ENCODE measurements at regions not wholly inside any gene's neighbourhood (a gene's known extent, or its start where the extent isn't known, plus 50 kb on each side); places are given as distances from the start of the nearest gene placed in this dataset.

DNA sequence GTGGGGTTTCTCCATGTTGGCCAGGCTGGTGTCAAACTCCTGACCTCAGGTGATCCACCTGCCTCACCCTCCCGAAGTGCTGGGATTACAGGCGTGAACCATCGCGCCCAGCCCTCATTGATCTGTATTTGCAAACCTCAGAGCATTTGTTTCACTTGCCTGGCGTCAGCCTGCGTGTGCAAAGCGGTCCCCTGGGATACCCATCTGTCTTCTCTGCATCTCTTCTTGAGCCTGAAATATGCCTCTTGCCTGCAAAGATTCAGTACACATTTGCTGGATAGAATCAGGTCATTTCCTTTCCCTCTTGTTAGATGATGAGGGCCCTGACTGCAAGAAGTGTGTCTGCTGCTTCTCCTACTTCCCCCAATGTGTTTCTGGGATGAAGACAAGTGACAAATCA lies 1291.0 kb downstream of the TBC1D22A start:
- Histone ChIP-seq H3K4me1 (peaks cover 0 to 24% (median 10%) of the 10 kb centered on the region in 10 experiments; a peak in 13 of 20 replicates), H3K4me2 (peak overlapping the region in 8 of 11 experiments; percentile 20 to 63 (median 38); a peak in 15 of 22 replicates), H4K20me1 (peaks cover 0 to 4% (median 0%) of the 10 kb centered on the region in 11 experiments; a peak in 3 of 22 replicates), H3K36me3 (no peaks in the 10 kb centered on the region), H3K9me3 (replicated peaks in 1 of 11) (no peaks in the 10 kb centered on the region), H3K4me3 (no peak overlapping the region), H3K27ac (no peak overlapping the region), H3K9ac (no peak overlapping the region), H3K27me3 (no peaks in the 10 kb centered on the region)
- TF ChIP-seq Cebpa-rat (IDR thresholded peaks at IDR 0.05), result no peak

DNA sequence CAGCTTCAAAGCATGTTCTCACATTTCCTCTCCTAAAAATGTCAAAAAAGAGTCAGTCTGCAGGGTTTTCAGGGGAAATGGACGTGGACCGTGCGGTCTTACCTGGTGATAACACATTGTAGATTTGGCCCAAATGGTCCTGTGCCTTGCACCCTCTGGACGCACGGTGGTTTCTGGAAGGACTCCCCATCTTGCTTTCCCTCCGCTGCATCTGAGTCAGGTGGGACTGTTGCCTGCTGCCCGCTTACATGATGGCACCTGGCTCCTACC lies 1290.1 kb downstream of the TBC1D22A start:
- Histone ChIP-seq H3K4me1 (peaks cover 0 to 24% (median 10%) of the 10 kb centered on the region in 10 experiments; a peak in 13 of 20 replicates), H4K20me1 (peaks cover 0 to 4% (median 0%) of the 10 kb centered on the region in 11 experiments; a peak in 3 of 22 replicates), H3K27ac (no peak overlapping the region), H3K36me3 (no peaks in the 10 kb centered on the region), H3K4me3 (no peak overlapping the region), H3K9ac (no peak overlapping the region), H3K4me2 (peak overlapping the region in 3 of 11 experiments; percentile 10 to 36 (median 25); a peak in 3 of 22 replicates), H3K9me3 (replicated peaks in 1 of 11) (no peaks in the 10 kb centered on the region), H3K27me3 (no peaks in the 10 kb centered on the region)
- no peak for TF ChIP-seq Cebpa-rat (IDR thresholded peaks at IDR 0.05)

DNA sequence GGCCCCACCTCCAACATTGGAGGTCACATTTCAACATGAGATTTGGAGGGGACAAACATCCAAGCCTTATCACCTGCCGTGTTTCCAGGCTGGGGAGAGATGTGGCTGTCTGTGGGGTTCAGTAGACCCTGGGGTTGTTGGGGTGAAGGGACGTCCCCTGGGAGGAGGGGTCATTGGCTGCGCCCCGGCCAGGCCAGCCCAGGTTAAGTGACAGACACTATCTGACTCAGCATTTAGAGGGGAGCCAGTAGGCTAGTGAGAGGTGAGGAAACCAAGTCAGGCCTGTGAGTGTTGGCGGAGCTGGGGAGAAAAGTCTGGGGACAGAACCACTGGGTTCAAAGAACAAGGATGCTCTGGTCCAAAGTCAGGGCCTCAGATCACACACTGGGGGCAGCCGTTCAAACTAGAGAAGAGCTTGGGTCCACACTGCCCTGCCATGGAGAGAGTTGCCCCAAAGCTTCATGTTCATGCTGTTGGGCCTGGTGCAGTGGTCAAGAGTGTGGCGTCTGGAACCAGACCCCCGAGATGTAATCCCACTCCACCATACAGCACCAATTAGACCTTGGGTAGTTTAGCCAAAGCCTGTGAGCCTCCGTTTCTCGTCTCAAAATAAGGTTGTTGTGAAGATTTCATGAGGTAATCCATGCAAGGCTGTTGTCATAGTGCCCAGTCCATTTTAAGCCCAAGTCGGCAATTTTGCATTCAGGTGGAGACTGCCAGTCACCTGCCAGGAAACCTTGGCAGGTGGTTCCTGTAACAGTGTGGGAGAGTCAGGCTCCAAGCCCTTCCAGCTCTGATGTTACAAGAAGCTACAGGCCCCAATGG lies 1289.6 kb downstream of the TBC1D22A start:
- H3K36me3 ChIP-seq, result no peaks in the 10 kb centered on the region
- no peaks in the 10 kb centered on the region for H3K9me3 ChIP-seq (replicated peaks in 1 of 11)

DNA sequence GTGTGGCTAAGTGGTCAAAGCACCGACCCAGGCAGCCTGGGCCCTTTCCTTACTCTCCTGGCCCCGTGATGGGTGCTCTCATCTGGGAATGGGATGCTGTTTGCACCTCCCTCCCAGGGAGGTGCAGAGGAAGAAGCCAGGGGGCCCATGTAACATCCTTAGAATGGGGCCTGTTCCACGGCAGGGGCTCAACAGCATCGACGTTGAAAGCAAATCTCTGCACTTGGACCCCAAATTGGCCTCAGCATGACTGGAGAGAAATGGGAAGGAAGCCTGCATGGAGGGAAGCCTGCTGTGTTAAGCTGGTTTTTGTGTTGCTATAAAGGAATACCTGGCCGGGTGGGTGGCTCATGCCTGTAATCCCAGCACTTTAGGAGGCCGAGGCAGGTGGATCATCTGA lies 1288.4 kb downstream of the TBC1D22A start:
- Histone ChIP-seq H3K4me1 (peaks cover 0 to 35% (median 22%) of the 10 kb centered on the region in 10 experiments; a peak in 14 of 20 replicates), H3K9me3 (replicated peaks in 1 of 11) (no peaks in the 10 kb centered on the region), H3K4me3 (no peak overlapping the region), H3K27me3 (peaks cover 0 to 3% (median 0%) of the 10 kb centered on the region in 11 experiments; a peak in 3 of 22 replicates), H3K36me3 (no peaks in the 10 kb centered on the region), H3K27ac (no peak overlapping the region), H3K4me2 (no peak overlapping the region), H3K9ac (no peak overlapping the region), H4K20me1 (no peaks in the 10 kb centered on the region; a peak in 2 of 22 replicates)
- TF ChIP-seq Cebpa-rat (IDR thresholded peaks at IDR 0.05), result no peak

More for the DNA sequence above, 1289.6 kb downstream of the TBC1D22A start:
- H3K4me3 ChIP-seq, result no peak overlapping the region
- no peak overlapping the region for H3K9ac ChIP-seq
- H3K27ac ChIP-seq, result no peak overlapping the region
- peaks cover 0 to 24% (median 11%) of the 10 kb centered on the region in 10 experiments; a peak in 13 of 20 replicates for H3K4me1 ChIP-seq
- H3K4me2 ChIP-seq, result peak overlapping the region in 3 of 11 experiments; percentile 10 to 36 (median 25); a peak in 3 of 22 replicates
- no peak for TF ChIP-seq Cebpa-rat (IDR thresholded peaks at IDR 0.05)
- no peaks in the 10 kb centered on the region; a peak in 2 of 22 replicates for H4K20me1 ChIP-seq
- H3K27me3 ChIP-seq, result no peaks in the 10 kb centered on the region

DNA sequence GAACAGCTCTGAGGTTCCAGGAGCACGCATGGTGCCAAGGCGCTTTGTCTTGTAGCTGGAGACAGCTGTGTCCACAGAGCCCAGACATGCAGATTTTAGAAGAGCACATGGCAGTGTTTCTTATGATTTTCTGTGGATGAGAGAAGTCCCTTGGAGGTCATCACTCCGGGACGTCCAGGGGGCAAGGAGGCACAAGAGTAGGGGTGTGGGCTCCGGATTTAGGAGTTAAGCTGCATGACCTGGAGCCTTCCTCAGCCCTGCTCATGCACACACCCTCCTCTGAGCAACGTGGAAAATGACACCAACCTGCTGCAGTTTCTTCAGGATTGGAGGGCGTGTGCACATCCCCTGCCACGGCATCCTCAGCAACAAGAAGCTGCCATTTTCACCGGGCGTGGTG lies 1286.7 kb downstream of the TBC1D22A start:
- H3K9ac ChIP-seq, result no peak overlapping the region
- no peaks in the 10 kb centered on the region for H3K9me3 ChIP-seq (replicated peaks in 1 of 11)
- H3K4me3 ChIP-seq, result no peak overlapping the region
- TF ChIP-seq Cebpa-rat (IDR thresholded peaks at IDR 0.05), result no peak
- peaks cover 0 to 19% (median 13%) of the 10 kb centered on the region in 11 experiments; a peak in 13 of 22 replicates for H3K27me3 ChIP-seq
- no peaks in the 10 kb centered on the region for H3K36me3 ChIP-seq
- H3K4me1 ChIP-seq, result peaks cover 0 to 50% (median 38%) of the 10 kb centered on the region in 10 experiments; a peak in 15 of 20 replicates
- H3K27ac ChIP-seq, result no peak overlapping the region
- H4K20me1 ChIP-seq, result peaks cover 0 to 7% (median 0%) of the 10 kb centered on the region in 11 experiments; a peak in 2 of 22 replicates
- no peak overlapping the region for H3K4me2 ChIP-seq

DNA sequence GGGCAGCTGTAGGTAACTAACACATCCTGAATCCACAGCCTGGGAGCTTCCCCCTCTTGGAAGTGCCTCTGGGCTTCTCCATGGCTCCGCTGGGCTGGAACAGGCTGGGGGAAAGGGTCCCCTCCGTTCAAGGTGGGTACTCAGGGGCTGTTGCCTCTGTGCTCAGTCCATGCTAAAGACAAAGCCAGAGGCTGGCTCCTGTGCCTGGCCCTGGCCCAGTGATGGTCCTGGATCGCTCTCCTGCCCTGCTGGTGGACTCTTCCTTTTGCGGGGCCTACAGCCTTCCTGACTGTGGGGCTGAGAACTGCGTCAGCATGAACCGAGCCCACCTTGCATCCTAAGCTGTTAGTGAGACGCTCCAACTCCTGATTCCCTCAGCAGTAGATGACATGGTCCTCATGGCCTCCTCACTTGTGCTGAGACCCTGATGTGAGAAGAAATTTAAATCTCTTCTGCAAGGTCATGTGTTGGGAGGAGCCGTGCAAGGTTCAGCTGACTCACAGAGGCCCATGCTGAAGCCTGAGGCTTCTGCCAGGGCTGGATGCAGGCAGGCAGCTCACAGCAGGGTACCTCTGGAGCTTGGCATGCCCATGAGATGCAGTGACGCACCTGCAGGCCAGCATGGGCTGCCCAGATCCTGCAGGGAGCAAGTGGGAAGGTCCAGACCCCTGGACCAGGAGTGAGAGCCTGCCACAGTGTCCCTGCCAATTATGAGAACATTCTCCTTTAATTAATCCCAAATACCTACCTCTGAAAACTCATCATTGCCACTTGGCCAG lies 1285.5 kb downstream of the TBC1D22A start:
- no peak for TF ChIP-seq Cebpa-rat (IDR thresholded peaks at IDR 0.05)
- no peak overlapping the region for H3K4me3 ChIP-seq
- peaks cover 0 to 19% (median 13%) of the 10 kb centered on the region in 11 experiments; a peak in 13 of 22 replicates for H3K27me3 ChIP-seq
- no peak overlapping the region for H3K9ac ChIP-seq
- H3K27ac ChIP-seq, result no peak overlapping the region
- H3K36me3 ChIP-seq, result no peaks in the 10 kb centered on the region
- H3K9me3 ChIP-seq (replicated peaks in 1 of 11), result no peaks in the 10 kb centered on the region
- peaks cover 0 to 41% (median 29%) of the 10 kb centered on the region in 10 experiments; a peak in 15 of 20 replicates for H3K4me1 ChIP-seq
- peaks cover 0 to 7% (median 0%) of the 10 kb centered on the region in 11 experiments; a peak in 3 of 22 replicates for H4K20me1 ChIP-seq
- H3K4me2 ChIP-seq, result no peak overlapping the region

DNA sequence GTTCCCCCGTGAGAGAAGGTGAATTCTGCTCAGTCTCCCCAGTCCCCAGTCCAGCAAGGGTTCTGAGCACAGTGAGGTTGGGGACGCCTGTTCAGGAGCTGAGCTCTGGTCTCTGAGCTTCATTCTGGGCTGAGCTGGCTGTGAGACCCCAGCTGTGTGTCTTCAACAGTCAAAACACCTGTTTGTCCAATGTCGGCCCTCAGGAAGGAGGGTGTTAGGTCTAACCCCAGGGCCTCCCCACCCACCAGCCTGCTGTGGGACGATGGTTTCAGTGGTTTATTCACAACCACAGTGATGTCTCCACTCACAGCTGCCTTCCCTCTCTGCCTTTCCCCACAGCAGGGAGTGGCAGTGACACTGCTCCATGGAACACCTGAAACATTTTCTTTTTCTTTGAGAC lies 1282.9 kb downstream of the TBC1D22A start:
- H3K27ac ChIP-seq, result peak overlapping the region in 1 of 11 experiments; percentile 15; a peak in 1 of 22 replicates
- H4K20me1 ChIP-seq, result peaks cover 0 to 7% (median 0%) of the 10 kb centered on the region in 11 experiments; a peak in 3 of 22 replicates
- H3K9me3 ChIP-seq (replicated peaks in 1 of 11), result no peaks in the 10 kb centered on the region
- no peak for TF ChIP-seq Cebpa-rat (IDR thresholded peaks at IDR 0.05)
- no peak overlapping the region for H3K4me3 ChIP-seq
- H3K36me3 ChIP-seq, result no peaks in the 10 kb centered on the region
- H3K9ac ChIP-seq, result no peak overlapping the region
- H3K27me3 ChIP-seq, result peaks cover 0 to 19% (median 13%) of the 10 kb centered on the region in 11 experiments; a peak in 13 of 22 replicates
- H3K4me2 ChIP-seq, result peak overlapping the region in 9 of 11 experiments; percentile 24 to 77 (median 60); a peak in 17 of 22 replicates
- peaks cover 0 to 35% (median 29%) of the 10 kb centered on the region in 10 experiments; a peak in 15 of 20 replicates for H3K4me1 ChIP-seq

DNA sequence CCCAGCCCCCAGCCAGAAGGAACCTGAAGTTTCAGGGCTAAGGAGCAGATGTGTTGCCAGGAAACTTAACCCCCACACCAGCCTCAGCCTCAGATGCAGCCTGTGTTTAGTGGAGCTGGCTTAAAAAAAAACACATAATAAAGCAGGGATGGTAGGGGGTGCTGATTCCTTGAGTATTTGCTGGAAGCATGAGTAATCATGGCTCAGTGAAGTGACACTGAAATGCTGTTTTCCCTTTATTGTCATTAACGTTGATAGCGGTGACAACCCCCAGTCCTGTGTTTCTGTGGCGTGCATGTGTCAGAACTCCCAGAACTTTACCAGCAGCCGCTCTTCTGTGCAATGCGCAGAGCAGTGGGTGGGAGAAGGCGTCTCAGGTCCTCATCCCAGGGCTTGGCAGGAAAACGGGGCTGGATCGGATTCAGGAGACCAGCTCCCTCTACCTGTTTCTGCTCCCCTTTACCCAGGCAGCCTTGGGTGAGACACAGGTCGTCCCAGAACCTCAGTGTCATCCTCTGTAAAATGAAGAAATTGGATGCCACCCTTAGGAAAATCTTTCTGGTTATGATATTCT lies 1282.1 kb downstream of the TBC1D22A start:
- Histone ChIP-seq H3K27me3 (peaks cover 0 to 19% (median 13%) of the 10 kb centered on the region in 11 experiments; a peak in 13 of 22 replicates), H3K36me3 (no peaks in the 10 kb centered on the region), H3K4me1 (peaks cover 0 to 35% (median 29%) of the 10 kb centered on the region in 10 experiments; a peak in 15 of 20 replicates), H3K4me2 (peak overlapping the region in 7 of 11 experiments; percentile 45 to 77 (median 63); a peak in 14 of 22 replicates), H3K27ac (peak overlapping the region in 1 of 11 experiments; percentile 15; a peak in 1 of 22 replicates), H4K20me1 (peaks cover 0 to 7% (median 0%) of the 10 kb centered on the region in 11 experiments; a peak in 3 of 22 replicates), H3K4me3 (no peak overlapping the region), H3K9me3 (replicated peaks in 1 of 11) (peaks cover 0 to 4% (median 0%) of the 10 kb centered on the region in 11 experiments; a peak in 1 of 22 replicates), H3K9ac (no peak overlapping the region)
- no peak for TF ChIP-seq Cebpa-rat (IDR thresholded peaks at IDR 0.05)
